ENCODE measurements at regions not wholly inside any gene's neighbourhood (a gene's known extent, or its start where the extent isn't known, plus 50 kb on each side); places are given as distances from the start of the nearest gene placed in this dataset.

- no peak overlapping the region for H3K4me3 Mint-ChIP-seq
- no peak for ATAC-seq
- no peaks in the 10 kb centered on the region for H3K36me3 Mint-ChIP-seq (ENCODE audit: low read depth)
- H3K27ac Mint-ChIP-seq = no peak overlapping the region
- H3K4me1 Mint-ChIP-seq (ENCODE audit: low read depth) = peaks cover 2% of the 10 kb centered on the region
- CTCF ChIA-PET = no interaction called here
- H3K9me3 Mint-ChIP-seq (ENCODE audit: insufficient read depth) = no peaks in the 10 kb centered on the region
- H3K27me3 Mint-ChIP-seq (ENCODE audit: low read depth) = peaks cover 12% of the 10 kb centered on the region
- DNase-seq = no peak
- POLR2A ChIA-PET = no interaction called here
Observed at GRCh38 chr6:16969699-16970655, 131.9 kb upstream of the STMND1 start.

DNA sequence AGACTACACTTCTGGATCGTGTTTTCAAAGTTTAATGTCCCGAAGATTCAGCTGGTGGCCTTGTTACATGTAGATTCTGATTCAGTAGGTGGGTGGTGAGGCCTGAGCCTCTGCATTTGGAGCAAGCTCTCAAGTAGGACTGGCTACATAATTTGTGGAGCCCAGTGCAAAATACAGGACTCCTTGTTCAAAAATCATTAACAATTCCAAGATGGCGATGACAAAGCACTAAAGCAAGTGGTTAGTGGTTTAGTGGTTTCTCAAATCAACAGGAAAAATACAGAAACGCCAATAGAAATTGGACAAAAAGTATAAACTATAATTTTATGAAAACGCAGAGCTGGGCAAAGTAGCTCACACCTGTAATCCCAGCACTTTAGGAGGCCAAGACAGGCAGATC, 133.7 kb upstream of the STMND1 start:
- Mint-ChIP-seq H3K4me1 (ENCODE audit: low read depth) (peaks cover 5% of the 10 kb centered on the region), H3K36me3 (ENCODE audit: low read depth) (no peaks in the 10 kb centered on the region), H3K4me3 (no peak overlapping the region), H3K27ac (no peak overlapping the region), H3K9me3 (ENCODE audit: insufficient read depth) (no peaks in the 10 kb centered on the region), H3K27me3 (ENCODE audit: low read depth) (peaks cover 12% of the 10 kb centered on the region)
- CTCF ChIA-PET = interaction anchor here (0.8 to 2.5 kb wide), 2 partner anchors 89 to 204 kb away, joined by 3 to 17 read pairs; no protein-coding TSS in a partner anchor
- DNase-seq (no peak), ATAC-seq (no peak)
- POLR2A ChIA-PET = no interaction called here

DNA sequence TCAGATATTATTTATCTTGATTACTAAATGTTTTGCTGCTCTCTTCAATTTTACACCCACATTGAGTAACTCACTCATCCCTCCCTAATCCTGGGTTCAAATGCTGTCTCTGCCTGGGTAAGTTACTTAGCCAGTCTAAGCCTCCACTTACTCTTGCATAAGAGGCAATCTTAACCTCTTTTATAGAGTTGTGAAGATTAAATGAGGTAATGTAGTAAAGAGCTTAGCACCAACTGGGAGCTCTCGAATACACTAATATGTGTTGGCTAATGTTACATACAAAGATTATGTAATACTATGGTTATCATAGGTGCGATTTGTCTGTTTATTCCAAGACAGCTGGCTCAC, 134.4 kb upstream of the STMND1 start:
- H3K36me3 Mint-ChIP-seq (ENCODE audit: low read depth) = no peaks in the 10 kb centered on the region
- H3K4me1 Mint-ChIP-seq (ENCODE audit: low read depth) = peaks cover 5% of the 10 kb centered on the region
- H3K9me3 Mint-ChIP-seq (ENCODE audit: insufficient read depth) = no peaks in the 10 kb centered on the region
- ATAC-seq (no peak), DNase-seq (no peak)
- POLR2A ChIA-PET = no interaction called here
- peaks cover 13% of the 10 kb centered on the region for H3K27me3 Mint-ChIP-seq (ENCODE audit: low read depth)
- CTCF ChIA-PET = interaction anchor here (0.8 to 2.5 kb wide), 2 partner anchors 88 to 203 kb away, joined by 3 to 17 read pairs; no protein-coding TSS in a partner anchor
- no peak overlapping the region for H3K4me3 Mint-ChIP-seq
- H3K27ac Mint-ChIP-seq = no peak overlapping the region

GRCh38 chr6:16966791-16967469, 134.9 kb upstream of the STMND1 start:
- CTCF ChIA-PET = interaction anchor here (1.1 to 2.5 kb wide), 2 partner anchors 199 to 203 kb away, joined by 3 to 17 read pairs; no protein-coding TSS in a partner anchor
- no peak for ATAC-seq
- Mint-ChIP-seq H3K36me3 (ENCODE audit: low read depth) (no peaks in the 10 kb centered on the region), H3K27ac (no peak overlapping the region), H3K9me3 (ENCODE audit: insufficient read depth) (no peaks in the 10 kb centered on the region), H3K27me3 (ENCODE audit: low read depth) (peaks cover 15% of the 10 kb centered on the region), H3K4me1 (ENCODE audit: low read depth) (peaks cover 5% of the 10 kb centered on the region), H3K4me3 (no peak overlapping the region)
- POLR2A ChIA-PET = no interaction called here
- DNase-seq = no peak

DNA sequence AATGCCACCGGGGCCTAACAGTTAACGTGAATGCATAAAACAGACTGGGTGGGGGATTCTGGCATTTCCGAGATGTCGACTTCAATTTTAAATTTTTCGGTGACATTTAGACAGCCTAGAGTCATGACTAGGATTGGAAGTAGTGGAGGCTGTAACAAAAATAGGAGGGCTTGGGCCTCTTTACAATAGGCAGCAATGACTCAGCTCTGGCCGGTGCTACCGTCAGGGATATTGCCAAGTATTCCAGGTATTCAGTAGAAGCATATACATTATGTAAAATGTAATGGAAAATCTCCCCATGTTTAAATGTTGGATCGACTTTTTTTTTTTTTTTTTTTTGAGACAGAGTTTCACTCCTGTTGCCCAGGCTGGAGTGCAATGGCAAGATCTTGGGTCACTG, 136.2 kb upstream of the STMND1 start:
- DNase-seq (no peak), ATAC-seq (no peak)
- H3K4me1 Mint-ChIP-seq (ENCODE audit: low read depth) = peaks cover 5% of the 10 kb centered on the region
- POLR2A ChIA-PET = interaction anchor here (1.1 kb wide), 1 partner anchor 202 kb away, joined by 3 read pairs; no protein-coding TSS in a partner anchor
- no peak overlapping the region for H3K27ac Mint-ChIP-seq
- H3K4me3 Mint-ChIP-seq = no peak overlapping the region
- no peaks in the 10 kb centered on the region for H3K36me3 Mint-ChIP-seq (ENCODE audit: low read depth)
- H3K27me3 Mint-ChIP-seq (ENCODE audit: low read depth) = peaks cover 14% of the 10 kb centered on the region
- no peaks in the 10 kb centered on the region for H3K9me3 Mint-ChIP-seq (ENCODE audit: insufficient read depth)
- CTCF ChIA-PET = interaction anchor here (0.7 to 5.8 kb wide), 18 partner anchors 9 to 1114 kb away, joined by 3 to 50 read pairs (median 4); no protein-coding TSS in a partner anchor

GRCh38 chr6:16964553-16965499, 137.0 kb upstream of the STMND1 start:
- Mint-ChIP-seq H3K27me3 (ENCODE audit: low read depth) (peaks cover 9% of the 10 kb centered on the region), H3K27ac (no peak overlapping the region), H3K36me3 (ENCODE audit: low read depth) (no peaks in the 10 kb centered on the region), H3K4me3 (no peak overlapping the region), H3K4me1 (ENCODE audit: low read depth) (peaks cover 5% of the 10 kb centered on the region), H3K9me3 (ENCODE audit: insufficient read depth) (no peaks in the 10 kb centered on the region)
- POLR2A ChIA-PET = interaction anchor here (1.1 kb wide), 1 partner anchor 201 kb away, joined by 3 read pairs; no protein-coding TSS in a partner anchor
- CTCF ChIA-PET = interaction anchor here (0.7 to 5.8 kb wide), 20 partner anchors 8 to 1113 kb away, joined by 3 to 50 read pairs (median 4); no protein-coding TSS in a partner anchor
- ATAC-seq (peak; percentile 87), DNase-seq (peak; percentile 71)

DNA sequence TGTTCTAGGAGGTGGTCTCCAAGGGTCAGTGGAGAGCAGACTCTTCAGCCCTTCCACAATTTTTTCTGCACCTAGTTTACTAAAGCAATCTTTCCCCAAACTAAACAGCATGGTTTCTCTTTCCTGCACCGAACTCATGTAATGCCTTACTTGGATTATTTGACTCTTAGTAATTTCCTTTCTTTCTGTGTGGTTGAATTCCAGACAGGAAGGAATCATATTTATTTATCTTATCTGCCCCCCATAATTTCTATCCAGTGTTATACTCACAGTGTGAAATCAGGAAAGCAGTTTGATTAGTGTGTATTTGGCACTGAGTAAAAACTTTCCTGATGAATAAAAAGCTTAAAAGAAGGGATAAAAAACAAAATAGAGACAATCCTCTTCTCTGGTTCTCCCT, 140.3 kb upstream of the STMND1 start:
- H3K4me1 Mint-ChIP-seq (ENCODE audit: low read depth) = peaks cover 5% of the 10 kb centered on the region
- ATAC-seq (no peak), DNase-seq (no peak)
- peaks cover 8% of the 10 kb centered on the region for H3K27me3 Mint-ChIP-seq (ENCODE audit: low read depth)
- no peak overlapping the region for H3K27ac Mint-ChIP-seq
- no peaks in the 10 kb centered on the region for H3K36me3 Mint-ChIP-seq (ENCODE audit: low read depth)
- no peak overlapping the region for H3K4me3 Mint-ChIP-seq
- CTCF ChIA-PET = interaction anchor here (1.2 to 5.8 kb wide), 2 partner anchors 190 to 197 kb away, joined by 3 to 50 read pairs; no protein-coding TSS in a partner anchor
- no peaks in the 10 kb centered on the region for H3K9me3 Mint-ChIP-seq (ENCODE audit: insufficient read depth)
- POLR2A ChIA-PET = no interaction called here

DNA sequence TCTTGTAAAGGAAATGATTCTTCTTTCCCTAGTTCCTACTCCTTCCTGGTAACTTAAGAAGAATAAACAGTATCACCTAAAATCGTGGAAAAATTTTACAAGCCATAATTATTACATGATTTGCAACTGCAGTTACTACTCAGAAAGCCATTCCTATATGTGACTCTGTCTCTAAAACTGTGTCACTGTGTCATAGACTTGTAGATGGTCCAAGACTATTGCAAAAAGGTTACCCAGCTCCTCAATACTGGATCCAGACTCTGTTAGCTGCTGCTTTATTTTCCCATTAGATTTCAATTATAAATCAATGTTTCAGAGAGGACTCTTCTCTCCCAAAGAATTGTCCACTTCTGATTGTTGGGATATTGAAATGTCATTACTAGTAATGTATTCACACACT, 142.1 kb upstream of the STMND1 start:
- DNase-seq (no peak), ATAC-seq (no peak)
- Mint-ChIP-seq H3K4me3 (no peak overlapping the region), H3K36me3 (ENCODE audit: low read depth) (no peaks in the 10 kb centered on the region), H3K27me3 (ENCODE audit: low read depth) (peaks cover 8% of the 10 kb centered on the region), H3K4me1 (ENCODE audit: low read depth) (peaks cover 7% of the 10 kb centered on the region), H3K27ac (no peak overlapping the region), H3K9me3 (ENCODE audit: insufficient read depth) (no peaks in the 10 kb centered on the region)
- ChIA-PET POLR2A (no interaction called here), CTCF (no interaction called here)

GRCh38 chr6:16956361-16956760, 145.5 kb upstream of the STMND1 start:
- Mint-ChIP-seq H3K4me1 (ENCODE audit: low read depth) (peaks cover 6% of the 10 kb centered on the region), H3K27ac (no peak overlapping the region), H3K9me3 (ENCODE audit: insufficient read depth) (no peaks in the 10 kb centered on the region), H3K4me3 (no peak overlapping the region), H3K36me3 (ENCODE audit: low read depth) (no peaks in the 10 kb centered on the region), H3K27me3 (ENCODE audit: low read depth) (peaks cover 2% of the 10 kb centered on the region)
- ChIA-PET POLR2A (no interaction called here), CTCF (interaction anchor here (2.0 kb wide), 1 partner anchor 193 kb away, joined by 6 read pairs; no protein-coding TSS in a partner anchor)
- no peak for ATAC-seq
- DNase-seq = no peak

GRCh38 chr6:16955899-16956298, 146.0 kb upstream of the STMND1 start:
- Mint-ChIP-seq H3K9me3 (ENCODE audit: insufficient read depth) (no peaks in the 10 kb centered on the region), H3K27me3 (ENCODE audit: low read depth) (no peaks in the 10 kb centered on the region), H3K36me3 (ENCODE audit: low read depth) (no peaks in the 10 kb centered on the region), H3K27ac (no peak overlapping the region), H3K4me1 (ENCODE audit: low read depth) (peaks cover 8% of the 10 kb centered on the region), H3K4me3 (no peak overlapping the region)
- ChIA-PET CTCF (interaction anchor here (1.2 to 2.0 kb wide), 3 partner anchors 185 to 624 kb away, joined by 4 to 6 read pairs (median 6); no protein-coding TSS in a partner anchor), POLR2A (no interaction called here)
- DNase-seq (no peak), ATAC-seq (no peak)

DNA sequence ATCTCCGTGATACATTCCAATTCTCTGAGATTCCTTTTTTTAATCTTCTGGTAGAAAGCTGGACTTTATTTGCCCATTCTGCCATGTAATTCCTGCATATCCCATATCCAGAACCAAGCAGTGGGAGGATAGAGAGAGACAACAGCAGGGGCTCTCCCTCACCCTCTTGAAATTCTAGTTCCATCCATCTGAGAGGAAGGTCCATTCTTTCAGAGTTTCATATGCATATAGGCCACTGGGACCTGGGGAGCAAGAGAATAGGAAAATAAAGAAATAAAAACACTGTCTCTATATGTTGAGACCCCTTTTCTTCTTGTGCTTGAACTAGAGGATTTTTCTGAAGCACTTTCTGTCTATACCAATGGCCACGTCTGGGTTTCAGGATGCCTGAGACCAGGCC, 147.9 kb upstream of the STMND1 start:
- no peak overlapping the region for H3K27ac Mint-ChIP-seq
- no peaks in the 10 kb centered on the region for H3K9me3 Mint-ChIP-seq (ENCODE audit: insufficient read depth)
- H3K4me1 Mint-ChIP-seq (ENCODE audit: low read depth) = peaks cover 9% of the 10 kb centered on the region
- CTCF ChIA-PET = interaction anchor here (1.0 to 3.1 kb wide), 2 partner anchors 11 to 190 kb away, joined by 3 to 8 read pairs; no protein-coding TSS in a partner anchor
- POLR2A ChIA-PET = no interaction called here
- ATAC-seq = no peak
- no peaks in the 10 kb centered on the region for H3K36me3 Mint-ChIP-seq (ENCODE audit: low read depth)
- H3K4me3 Mint-ChIP-seq = no peak overlapping the region
- no peak for DNase-seq
- peaks cover 3% of the 10 kb centered on the region for H3K27me3 Mint-ChIP-seq (ENCODE audit: low read depth)

Data from activated CD8-positive, alpha-beta T cell treated with anti-CD3 and anti-CD28 coated beads, Interleukin-2, amount 10 ng/mL, durations not matched to agents 7 days and 5 days (primary cell).